WTC11 (cell line): ENCODE measurements at regions not wholly inside any gene's neighbourhood (a gene's known extent, or its start where the extent isn't known, plus 50 kb on each side); places are given as distances from the start of the nearest gene placed in this dataset.
"Not testable (repeated sequence)": the region's sequence is repeated elsewhere in the genome, so short reads cannot be mapped to it uniquely, and the experiment has no call there.

Source experiments
- CTCF ChIP-seq: fragments of 200-600 bp; IDR thresholded peaks from 2 replicates; pipeline ENCODE4 v1.8.0; 2022; ENCODE audit warnings: antibody characterized with exemption
- E2F5 ChIP-seq: sonication (generic); formaldehyde crosslinking; IDR thresholded peaks from 2 replicates; pipeline ENCODE4 v1.8.1; 2022; ENCODE audit warnings: mild to moderate bottlenecking, moderate library complexity, missing genetic modification reagents
- KAT7 ChIP-seq: sonication (generic); formaldehyde crosslinking; IDR thresholded peaks from 2 replicates; pipeline ENCODE4 v1.8.1; 2023; ENCODE audit warnings: missing genetic modification reagents, mild to moderate bottlenecking, borderline replicate concordance
- MAX ChIP-seq: sonication (generic); formaldehyde crosslinking; IDR thresholded peaks from 2 replicates; pipeline ENCODE4 v1.8.0; 2022; ENCODE audit warnings: mild to moderate bottlenecking, missing genetic modification reagents
- MXD4 ChIP-seq: fragments of 250-450 bp; sonication (Bioruptor Pico); IDR thresholded peaks from 2 replicates; pipeline ENCODE4 v1.8.0; 2021; ENCODE audit warnings: mild to moderate bottlenecking, moderate library complexity, borderline replicate concordance
- ZNF317 ChIP-seq: sonication (generic); formaldehyde crosslinking; IDR thresholded peaks from 2 replicates; pipeline ENCODE4 v1.8.1; 2023; ENCODE audit warnings: low read depth, mild to moderate bottlenecking, moderate library complexity, missing genetic modification reagents, borderline replicate concordance

GRCh38 chr2:87515226-87515625 is 232.7 kb upstream of the PLGLB2 start:
- TF ChIP-seq ZNF317 (CRISPR knock-in tag); MAX (CRISPR knock-in tag); KAT7 (CRISPR knock-in tag); E2F5 (CRISPR knock-in tag); CTCF; MXD4: not testable (repeated sequence)
